IMR-90 (cell line): ENCODE measurements at regions not wholly inside any gene's neighbourhood (a gene's known extent, or its start where the extent isn't known, plus 50 kb on each side); places are given as distances from the start of the nearest gene placed in this dataset.

ENCODE experiments used
- ATAC-seq: fragments of 200-7000 bp; cut with Tn5 transposase; 2 replicates; pipeline ENCODE4 v1.9.1; 2020; ENCODE audit warnings: low read depth, mild to moderate bottlenecking, moderate library complexity
- BruUV-seq: library from RNA; stranded (reverse); fragments of 400-500 nt; replicated peaks from 2 replicates; lab custom pipeline; 2021; lab: Mats Ljungman, UMichigan
- CTCF ChIA-PET: fragments of 300-600 bp; formaldehyde crosslinking; extraction: SDS; loops from one replicate; lab custom pipeline; 2021; ENCODE audit warnings: antibody characterized with exemption; lab: Yijun Ruan, JAX
- POLR2A ChIA-PET: fragments of 300-600 bp; sonication (Branson Sonifier 250); formaldehyde crosslinking; loops from one replicate; lab custom pipeline; 2022; ENCODE audit warnings: antibody characterized with exemption; ENCODE audit not compliant: unreplicated experiment; lab: Charles Lee
- DNase-seq: peaks from one replicate; pipeline ENCODE4 v3.0.0; 2013
- H2AFZ ChIP-seq: replicated peaks from 2 replicates; pipeline ENCODE3; 2013; ENCODE audit warnings: low read length, mild to moderate bottlenecking; ENCODE audit not compliant: poor library complexity
- H2AK5ac ChIP-seq: 2 replicates; pipeline ENCODE4 v1.6.1; 2013; ENCODE audit warnings: low read depth, low read length, inconsistent platforms
- H2AK9ac ChIP-seq: replicated peaks from 2 replicates; pipeline ENCODE3; 2013; ENCODE audit warnings: mild to moderate bottlenecking, low read depth, low read length, moderate library complexity; ENCODE audit not compliant: poor library complexity
- H2BK120ac ChIP-seq: 2 replicates; pipeline ENCODE4 v1.6.1; 2013; ENCODE audit warnings: low read depth, low read length, inconsistent platforms
- H2BK15ac ChIP-seq: 3 replicates; pipeline ENCODE4 v1.6.1; 2013; ENCODE audit warnings: low read depth, low read length, inconsistent platforms
- H2BK20ac ChIP-seq: 2 replicates; pipeline ENCODE4 v1.6.1; 2013; ENCODE audit warnings: low read depth, mild to moderate bottlenecking, inconsistent platforms, low read length, moderate library complexity
- H2BK5ac ChIP-seq: 2 replicates; pipeline ENCODE4 v1.6.1; 2013; ENCODE audit warnings: mild to moderate bottlenecking, low read depth, low read length, inconsistent platforms; ENCODE audit not compliant: poor library complexity, severe bottlenecking
- H3K14ac ChIP-seq: replicated peaks from 2 replicates; pipeline ENCODE4 v1.6.1; 2013; ENCODE audit warnings: low read depth, low read length, inconsistent platforms
- H3K18ac ChIP-seq: 2 replicates; pipeline ENCODE4 v1.6.1; 2013; ENCODE audit warnings: low read depth, low read length, control low read depth
- H3K23ac ChIP-seq: 2 replicates; pipeline ENCODE4 v1.6.1; 2013; ENCODE audit warnings: low read depth, low read length, inconsistent platforms
- H3K27ac ChIP-seq: 2 replicates; pipeline ENCODE4 v1.5.1; 2013; ENCODE audit warnings: mild to moderate bottlenecking, control low read depth, low read length; ENCODE audit not compliant: insufficient read depth
- H3K27me3 ChIP-seq: 2 replicates; pipeline ENCODE4 v1.6.1; 2013; ENCODE audit warnings: low read length; ENCODE audit not compliant: control insufficient read depth, insufficient read depth
- H3K36me3 ChIP-seq: 2 replicates; pipeline ENCODE4 v1.6.1; 2013; ENCODE audit warnings: low read length, mixed read lengths; ENCODE audit not compliant: control insufficient read depth, insufficient read depth
- H3K4ac ChIP-seq: 2 replicates; pipeline ENCODE4 v1.6.1; 2013; ENCODE audit warnings: low read depth, low read length, inconsistent platforms
- H3K4me1 ChIP-seq: 2 replicates; pipeline ENCODE4 v1.6.1; 2013; ENCODE audit warnings: low read length, mixed read lengths; ENCODE audit not compliant: control insufficient read depth, insufficient read depth
- H3K4me2 ChIP-seq: 2 replicates; pipeline ENCODE4 v1.6.1; 2013; ENCODE audit warnings: low read depth, mild to moderate bottlenecking, control low read depth, low read length, moderate library complexity
- H3K4me3 ChIP-seq: 2 replicates; pipeline ENCODE4 v1.5.1; 2013; ENCODE audit warnings: low read depth, mild to moderate bottlenecking, control low read depth, low read length, moderate library complexity; ENCODE audit not compliant: insufficient read depth
- H3K56ac ChIP-seq: 2 replicates; pipeline ENCODE4 v1.6.1; 2013; ENCODE audit warnings: low read length, inconsistent platforms; ENCODE audit not compliant: insufficient read depth; ENCODE audit errors: extremely low read depth
- H3K79me1 ChIP-seq, 2 experiments: 2 replicates each; pipeline ENCODE4 v1.6.1; 2013; ENCODE audit warnings: low read length in 2 of 2, inconsistent platforms in 1 of 2, low read depth in 1 of 2
- H3K9ac ChIP-seq: 2 replicates; pipeline ENCODE4 v1.6.1; 2013; ENCODE audit warnings: low read depth, low read length, control low read depth
- H3K9me1 ChIP-seq: 2 replicates; pipeline ENCODE4 v1.6.1; 2013; ENCODE audit warnings: low read length, inconsistent platforms; ENCODE audit not compliant: insufficient read depth
- H3K9me3 ChIP-seq: 2 replicates; pipeline ENCODE4 v1.6.1; 2013; ENCODE audit warnings: low read length; ENCODE audit not compliant: control insufficient read depth, insufficient read depth
- H4K20me1 ChIP-seq: 2 replicates; pipeline ENCODE4 v1.6.1; 2013; ENCODE audit warnings: low read length, inconsistent platforms; ENCODE audit not compliant: insufficient read depth
- H4K5ac ChIP-seq: 2 replicates; pipeline ENCODE4 v1.6.1; 2013; ENCODE audit warnings: mild to moderate bottlenecking, low read depth, low read length, control low read depth
- H4K8ac ChIP-seq, 2 experiments: 2 replicates each; pipeline ENCODE4 v1.6.1; 2013; ENCODE audit warnings: low read depth in 2 of 2, low read length in 2 of 2, control low read depth in 1 of 2, inconsistent platforms in 1 of 2
- H4K91ac ChIP-seq: 2 replicates; pipeline ENCODE4 v1.6.1; 2013; ENCODE audit warnings: low read depth, low read length, inconsistent platforms; ENCODE audit not compliant: insufficient read depth
- BHLHE40 ChIP-seq: fragments of 150-350 bp; IDR thresholded peaks from 2 replicates; pipeline ENCODE4 v1.6.1; 2016; ENCODE audit warnings: mild to moderate bottlenecking, low read depth, low read length
- CEBPB ChIP-seq: IDR thresholded peaks from 2 replicates; pipeline ENCODE4 v1.6.1; 2012; ENCODE audit warnings: low read depth, low read length, improper control_type of control experiment
- FOS ChIP-seq: fragments of 150-350 bp; IDR thresholded peaks from 2 replicates; pipeline ENCODE4 v1.6.1; 2016; ENCODE audit warnings: low read depth, low read length
- MAFK ChIP-seq: IDR thresholded peaks from 2 replicates; pipeline ENCODE4 v1.6.1; 2012; ENCODE audit warnings: low read depth, low read length, improper control_type of control experiment
- MAZ ChIP-seq: IDR thresholded peaks from 2 replicates; pipeline ENCODE4 v1.6.1; 2012; ENCODE audit warnings: low read depth, mild to moderate bottlenecking, low read length, improper control_type of control experiment, moderate library complexity, borderline replicate concordance
- NFE2L2 ChIP-seq: fragments of 150-350 bp; IDR thresholded peaks from 2 replicates; pipeline ENCODE4 v1.6.1; 2016; ENCODE audit warnings: low read depth, mild to moderate bottlenecking, low read length
- POLR2A ChIP-seq: IDR thresholded peaks from 2 replicates; pipeline ENCODE4 v1.6.1; 2012; ENCODE audit warnings: mild to moderate bottlenecking, low read depth, low read length
- RCOR1 ChIP-seq: IDR thresholded peaks from 2 replicates; pipeline ENCODE4 v1.6.1; 2012; ENCODE audit warnings: mild to moderate bottlenecking, low read length, improper control_type of control experiment; ENCODE audit not compliant: insufficient replicate concordance
- RFX5 ChIP-seq: IDR thresholded peaks from 2 replicates; pipeline ENCODE4 v1.8.0; 2012; ENCODE audit warnings: low read depth, mild to moderate bottlenecking, low read length, moderate library complexity
- SMC3 ChIP-seq: fragments of 150-350 bp; IDR thresholded peaks from 2 replicates; pipeline ENCODE4 v1.6.1; 2016; ENCODE audit warnings: low read depth, mild to moderate bottlenecking, antibody characterized with exemption, low read length, moderate library complexity
- WGBS, 2 experiments: methylation state at CpG; one replicate each; pipeline versions ENCODE4 v1.1.5 to v1.1.7; 2013; ENCODE audit warnings: missing lambda C conversion rate in 2 of 2; ENCODE audit not compliant: insufficient read length in 1 of 2; ENCODE audit errors: extremely low coverage in 2 of 2; 5-methylcytosine and 5-hydroxymethylcytosine counted together
- dilution Hi-C: fragments of 300-500 bp; cut with HindIII; formaldehyde crosslinking; loops from one replicate; pipeline ENCODE4 v1.14.3; 2018; ENCODE audit warnings: low sequenced_read_pairs; ENCODE audit not compliant: unreplicated experiment
- in situ Hi-C: fragments of 300-500 bp; cut with MboI; formaldehyde crosslinking; loops from 3 replicates; pipeline ENCODE4 v1.14.3; 2019; ENCODE audit warnings: low sequenced_read_pairs, inconsistent platforms, mixed read lengths
- intact Hi-C: fragments of 100-400 bp; cut with micrococcal nuclease; formaldehyde crosslinking; loops from 2 replicates; pipeline ENCODE4 v1.10.0; 2022
- TF ChIP-seq, protein P1 (sequence below): fragments of 150-350 bp; IDR thresholded peaks from 2 replicates; pipeline ENCODE4 v1.6.1; 2016; ENCODE audit warnings: low read depth, mild to moderate bottlenecking, low read length, moderate library complexity, borderline replicate concordance
- TF ChIP-seq, protein P2 (sequence below): fragments of 150-350 bp; IDR thresholded peaks from 2 replicates; pipeline ENCODE4 v1.6.1; 2017; ENCODE audit warnings: mild to moderate bottlenecking, antibody characterized with exemption, low read length, low read depth

DNA sequence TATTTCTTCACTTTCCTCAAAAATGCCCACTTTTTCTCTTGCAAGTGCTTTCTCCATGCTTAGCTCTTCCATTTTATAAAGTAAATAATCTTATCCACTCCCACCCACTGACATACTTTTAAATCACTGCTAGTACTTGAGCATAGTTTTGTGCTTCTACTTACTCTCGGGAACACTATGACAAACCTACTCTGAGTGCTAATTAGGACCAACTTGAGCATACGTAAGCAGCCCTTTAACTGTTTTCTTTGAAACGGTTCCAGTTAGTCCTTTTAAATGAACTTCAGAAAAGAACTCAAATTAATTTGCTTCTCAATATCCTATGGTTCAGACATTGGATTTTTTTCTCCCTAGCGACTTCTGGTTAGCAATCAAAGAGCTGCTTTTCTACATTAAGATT is 280.0 kb upstream of the SOX2 start:
- Histone ChIP-seq H2BK120ac (no peak overlapping the region), H3K18ac (no peak overlapping the region), H3K4ac (no peak overlapping the region), H3K27me3 (no peaks in the 10 kb centered on the region), H4K8ac (no peak overlapping the region), H4K5ac (no peak overlapping the region), H3K9me1 (no peaks in the 10 kb centered on the region), H2BK5ac (no peak overlapping the region), H4K91ac (no peak overlapping the region), H2AFZ (no peak overlapping the region), H3K79me1 (no peaks in the 10 kb centered on the region), H2AK9ac (no peak overlapping the region), H3K27ac (no peak overlapping the region), H3K56ac (no peak overlapping the region), H2BK20ac (no peak overlapping the region), H3K36me3 (no peaks in the 10 kb centered on the region), H4K20me1 (no peaks in the 10 kb centered on the region), H2AK5ac (no peak overlapping the region), H3K23ac (no peak overlapping the region), H3K4me3 (no peak overlapping the region), H3K4me2 (no peak overlapping the region), H3K14ac (no peak overlapping the region), H2BK15ac (no peak overlapping the region), H3K9ac (no peak overlapping the region), H3K4me1 (no peaks in the 10 kb centered on the region), H3K9me3 (peaks cover 4% of the 10 kb centered on the region)
- in situ Hi-C loops (no loop called here), intact Hi-C loops (no loop called here), dilution Hi-C loops (no loop called here)
- WGBS, 2 experiments = 20% methylated on average over 1 of the region's 4 CpGs; no CpG with 5 or more reads in 1 of the 2 experiments
- no TSS peak for BruUV-seq
- ChIA-PET POLR2A (no interaction called here), CTCF (no interaction called here)
- ATAC-seq (no peak), DNase-seq (no peak)
- no peak for TF ChIP-seq RCOR1
- TF ChIP-seq FOS = no peak
- no peak for TF ChIP-seq NFE2L2
- TF ChIP-seq POLR2A = no peak
- no peak for TF ChIP-seq RFX5
- TF ChIP-seq, protein P1, sequence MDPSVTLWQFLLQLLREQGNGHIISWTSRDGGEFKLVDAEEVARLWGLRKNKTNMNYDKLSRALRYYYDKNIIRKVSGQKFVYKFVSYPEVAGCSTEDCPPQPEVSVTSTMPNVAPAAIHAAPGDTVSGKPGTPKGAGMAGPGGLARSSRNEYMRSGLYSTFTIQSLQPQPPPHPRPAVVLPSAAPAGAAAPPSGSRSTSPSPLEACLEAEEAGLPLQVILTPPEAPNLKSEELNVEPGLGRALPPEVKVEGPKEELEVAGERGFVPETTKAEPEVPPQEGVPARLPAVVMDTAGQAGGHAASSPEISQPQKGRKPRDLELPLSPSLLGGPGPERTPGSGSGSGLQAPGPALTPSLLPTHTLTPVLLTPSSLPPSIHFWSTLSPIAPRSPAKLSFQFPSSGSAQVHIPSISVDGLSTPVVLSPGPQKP = no peak
- TF ChIP-seq MAZ = no peak
- no peak for TF ChIP-seq MAFK
- no peak for TF ChIP-seq SMC3
- TF ChIP-seq, protein P2, sequence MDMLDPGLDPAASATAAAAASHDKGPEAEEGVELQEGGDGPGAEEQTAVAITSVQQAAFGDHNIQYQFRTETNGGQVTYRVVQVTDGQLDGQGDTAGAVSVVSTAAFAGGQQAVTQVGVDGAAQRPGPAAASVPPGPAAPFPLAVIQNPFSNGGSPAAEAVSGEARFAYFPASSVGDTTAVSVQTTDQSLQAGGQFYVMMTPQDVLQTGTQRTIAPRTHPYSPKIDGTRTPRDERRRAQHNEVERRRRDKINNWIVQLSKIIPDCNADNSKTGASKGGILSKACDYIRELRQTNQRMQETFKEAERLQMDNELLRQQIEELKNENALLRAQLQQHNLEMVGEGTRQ = no peak
- no peak for TF ChIP-seq BHLHE40
- TF ChIP-seq CEBPB = no peak
